GM12892 (cell line): ENCODE measurements at regions not wholly inside any gene's neighbourhood (a gene's known extent, or its start where the extent isn't known, plus 50 kb on each side); places are given as distances from the start of the nearest gene placed in this dataset.

ENCODE experiments used
- POLR2A ChIP-seq: IDR thresholded peaks from 2 replicates; pipeline ENCODE4 v1.6.1; 2011; ENCODE audit warnings: low read depth, low read length, control low read depth
- TAF1 ChIP-seq: IDR thresholded peaks from 2 replicates; pipeline ENCODE4 v1.6.1; 2011; ENCODE audit warnings: low read depth, mild to moderate bottlenecking, control low read depth, low read length, borderline replicate concordance

DNA sequence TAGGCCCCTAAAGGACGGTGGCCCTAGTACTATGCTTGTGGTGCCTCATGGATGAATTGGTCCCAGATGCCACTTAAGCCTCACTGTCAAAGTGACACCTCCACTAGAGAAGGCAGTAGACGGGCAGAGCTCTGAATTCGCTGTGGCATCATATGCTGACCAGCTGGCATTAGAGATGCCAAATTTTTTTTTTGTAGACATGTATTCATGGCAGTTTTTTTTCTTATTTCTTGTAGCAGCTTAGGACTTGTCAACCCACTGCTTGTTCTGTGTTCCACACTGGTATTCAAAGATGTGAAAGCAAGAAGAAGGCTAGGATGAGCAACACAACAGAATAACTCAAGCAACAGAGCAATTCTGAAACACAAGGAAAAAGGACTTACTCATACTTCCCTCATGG lies 212.5 kb downstream of the DLEU7 start:
- TF ChIP-seq TAF1 (no peak), POLR2A (no peak)
